Fibroblast of mammary gland (primary cell): ENCODE measurements at regions not wholly inside any gene's neighbourhood (a gene's known extent, or its start where the extent isn't known, plus 50 kb on each side); places are given as distances from the start of the nearest gene placed in this dataset.
A peak's percentile ranks its signal among the peaks of the same experiment; 100 is the strongest.

Experiments
- DNase-seq: peaks from one replicate; pipeline ENCODE4 v3.0.0-alpha.2; 2010; ENCODE audit warnings: low read depth
- H3K4me3 ChIP-seq: 2 replicates; pipeline ENCODE4 v1.5.1; 2011; ENCODE audit warnings: low read depth, mild to moderate bottlenecking, low read length, moderate library complexity; ENCODE audit not compliant: control insufficient read depth
- CTCF ChIP-seq: conservative IDR thresholded peaks from 2 replicates; pipeline ENCODE4 v1.5.1; 2011; ENCODE audit warnings: low read depth, low read length, inconsistent platforms; ENCODE audit not compliant: control insufficient read depth, insufficient read depth

- no peak overlapping the region for H3K4me3 ChIP-seq
- peak; percentile 57 for DNase-seq
- TF ChIP-seq CTCF, result no peak
Observed at GRCh38 chr7:16066805-16067459, 354.4 kb downstream of the CRPPA start.

GRCh38 chr7:16065939-16066338, 355.4 kb downstream of the CRPPA start:
- H3K4me3 ChIP-seq, result no peak overlapping the region
- DNase-seq, result no peak
- TF ChIP-seq CTCF, result no peak

DNA sequence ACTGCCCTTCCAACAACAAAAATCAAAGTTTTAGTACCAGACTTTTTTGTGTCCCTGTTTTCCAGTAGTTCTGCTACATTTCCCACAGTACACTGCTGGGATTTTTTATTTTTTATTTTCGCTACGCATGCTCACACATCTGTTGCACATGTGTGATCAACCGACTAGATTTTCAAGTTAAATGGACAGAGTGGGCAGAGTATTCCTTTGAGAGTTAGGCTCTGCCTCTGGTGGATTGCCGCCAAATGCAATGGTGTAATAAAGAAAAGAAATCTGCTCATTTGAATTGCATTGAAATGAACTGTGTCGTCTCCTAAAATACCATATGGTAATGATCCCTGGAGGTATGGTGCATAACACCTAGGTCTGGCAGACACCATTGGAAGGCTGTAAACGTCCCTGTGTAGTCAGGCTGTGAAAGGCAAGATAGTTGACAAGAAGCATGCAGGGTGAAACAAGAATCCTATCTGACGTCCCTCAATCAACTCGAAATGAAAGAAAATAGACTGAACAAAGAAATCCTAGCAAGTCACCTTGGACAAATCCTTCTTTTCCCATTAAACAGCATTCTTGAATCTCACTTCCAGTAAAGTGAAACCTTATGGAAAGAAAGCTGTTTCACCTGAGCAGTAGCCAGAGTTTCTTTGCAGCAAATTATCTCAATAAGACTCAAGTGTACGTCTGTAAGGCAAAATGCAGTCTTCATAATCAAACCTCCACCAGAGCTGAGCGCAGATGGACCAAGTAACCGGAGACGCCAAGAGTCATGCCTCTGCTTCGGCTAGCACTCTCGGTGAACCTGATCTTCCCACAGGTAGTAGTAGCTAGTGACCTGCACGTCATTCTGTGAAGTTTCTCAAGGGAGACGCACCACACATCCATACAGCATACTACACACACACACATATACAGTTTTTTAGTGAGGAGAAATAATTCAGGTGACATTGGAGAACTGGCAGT, 357.3 kb downstream of the CRPPA start:
- peak; percentile 92 for DNase-seq
- TF ChIP-seq CTCF, result no peak
- no peak overlapping the region for H3K4me3 ChIP-seq

DNA sequence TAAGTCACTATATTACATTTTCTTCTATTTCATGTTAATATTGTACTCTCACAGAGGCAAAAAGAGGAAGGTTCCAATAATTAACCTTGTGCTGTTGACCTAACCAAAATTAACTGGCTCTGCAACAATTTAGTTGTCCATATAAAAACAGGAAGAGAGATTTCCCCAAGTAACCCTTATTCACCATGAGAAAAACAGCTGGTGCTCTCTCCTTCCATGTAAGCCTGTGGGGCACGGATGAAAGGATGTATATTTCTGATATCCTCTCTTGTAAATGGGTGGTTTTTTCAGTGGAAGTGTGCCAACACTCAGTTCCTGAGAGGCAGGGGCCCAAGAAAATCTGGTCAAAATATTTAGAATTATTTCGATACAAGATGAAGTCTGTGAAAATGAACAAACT, 358.1 kb downstream of the CRPPA start:
- TF ChIP-seq CTCF, result no peak
- DNase-seq, result peak; percentile 22
- H3K4me3 ChIP-seq, result no peak overlapping the region

- DNase-seq, result peak; percentile 87
- no peak for TF ChIP-seq CTCF
- no peak overlapping the region for H3K4me3 ChIP-seq
Observed at GRCh38 chr7:16062269-16062668, 359.1 kb downstream of the CRPPA start.

DNA sequence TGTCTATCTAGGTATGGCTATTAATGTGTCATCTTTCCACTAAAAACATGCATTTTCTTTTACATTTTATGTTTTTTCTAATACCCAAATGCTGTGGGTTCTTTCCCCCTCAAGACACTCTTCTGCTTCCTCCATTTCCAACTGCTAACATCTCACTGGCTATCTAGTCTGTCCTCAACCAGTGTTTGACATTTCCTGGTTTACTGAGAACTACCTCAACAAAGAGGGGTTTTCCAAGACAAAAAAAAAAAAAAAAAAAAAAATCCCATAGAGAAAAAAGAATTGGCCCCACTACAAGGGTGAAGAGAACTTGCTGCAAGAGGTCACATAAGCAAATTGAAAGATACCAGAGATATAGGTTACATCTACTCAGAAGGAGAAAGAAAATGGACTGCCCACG, 359.7 kb downstream of the CRPPA start:
- TF ChIP-seq CTCF, result no peak
- no peak for DNase-seq
- no peak overlapping the region for H3K4me3 ChIP-seq

DNA sequence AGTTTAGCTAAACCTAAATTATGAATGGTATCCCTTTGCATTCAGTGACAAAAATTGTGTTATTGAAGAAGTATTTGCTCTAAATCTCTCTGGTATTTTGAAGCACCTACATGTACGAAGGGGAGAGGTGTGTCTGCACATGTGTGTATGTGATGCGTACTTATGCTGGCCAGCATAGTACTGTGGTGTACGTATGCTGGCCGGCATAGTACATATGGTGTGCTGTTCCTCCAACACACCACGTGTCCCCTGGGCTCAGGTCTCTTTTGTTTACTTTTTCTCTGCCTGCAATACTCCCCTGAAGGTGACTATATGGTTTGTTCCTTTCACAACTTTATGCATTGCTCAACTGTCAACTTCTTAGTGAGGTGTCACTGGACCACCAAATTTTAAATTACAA, 360.3 kb downstream of the CRPPA start:
- no peak for DNase-seq
- no peak for TF ChIP-seq CTCF
- H3K4me3 ChIP-seq, result no peak overlapping the region
